Pancreas (tissue), 10 donors: ENCODE measurements at regions not wholly inside any gene's neighbourhood (a gene's known extent, or its start where the extent isn't known, plus 50 kb on each side); places are given as distances from the start of the nearest gene placed in this dataset.

ENCODE experiments used
- ATAC-seq, 4 donors: fragments of 200-7000 bp; cut with Tn5 transposase; one replicate each; pipeline versions ENCODE4 v1.8.0 to v1.9.1; 2020; ENCODE audit warnings: mild to moderate bottlenecking in 4 of 4, moderate library complexity in 4 of 4
- DNase-seq, 6 donors: peaks; one replicate each; pipeline ENCODE4 v3.0.0-alpha.2; 2020
- FAIRE-seq: peaks from 2 replicates; lab custom pipeline; 2012; peaks lifted over from hg19 to GRCh38; lab: Jason Lieb, UNC
- H3K27ac ChIP-seq, 4 donors: fragments of 200-600 bp; sonication (generic); 1 replicate in 3 of 4; 2 replicates in 1 of 4; pipeline versions ENCODE4 v1.5.0 to v1.8.0; 2020
- H3K27me3 ChIP-seq, 4 donors: fragments of 200-600 bp; one replicate each; pipeline ENCODE4 v1.8.0; 2021
- H3K36me3 ChIP-seq, 3 donors: fragments of 200-600 bp; sonication (generic) in 1 of 3; one replicate each; pipeline versions ENCODE4 v1.5.0 to v1.8.0; 2020 to 2021
- H3K4me1 ChIP-seq, 3 donors: fragments of 200-600 bp; one replicate each; pipeline ENCODE4 v1.8.0; 2021
- H3K4me3 ChIP-seq, 4 donors: fragments of 200-600 bp; sonication (generic) in 2 of 4; one replicate each; pipeline versions ENCODE4 v1.5.0 to v1.8.0; 2020 to 2021
- H3K9me3 ChIP-seq, 4 donors: fragments of 200-600 bp; one replicate each; pipeline ENCODE4 v1.8.0; 2021
- CTCF ChIP-seq, 4 donors: fragments of 200-600 bp; sonication (generic) in 3 of 4; IDR thresholded peaks; one replicate each; pipeline versions ENCODE4 v1.5.0 to v1.8.0; 2021; ENCODE audit warnings: antibody characterized with exemption in 4 of 4
- WGBS, 2 donors: extraction: QIAGEN DNeasy Blood & Tissue Kit; methylation state at CpG; one replicate each; pipeline ENCODE4 v1.1.7; 2013; 5-methylcytosine and 5-hydroxymethylcytosine counted together
- intact Hi-C, 3 donors: fragments of 100-400 bp; cut with DNase I; formaldehyde crosslinking; loops; one replicate each; pipeline versions ENCODE4 v1.11.1 to v1.14.2; 2022
- donor health status: healthy with polysubstance abuse.
- donor health status: DM: no; HTN: no; CAD: no; lungs with moderate emphysema.
- donor health status: DM: no; HTN: no; CAD: no.
- donor health status: control.
- donor health status: control.
- donor health status: Bipolar disorder and iron deficiency.
- donor health status: DM: yes; HTN: yes; CAD: no.
- donor health status: DM: no; HTN: no; CAD: no.
- donor health status: DM: no; HTN: no; CAD: no.
- donor health status: DM: yes; HTN: yes; CAD: no.

GRCh38 chr14:59009967-59010366, 178.5 kb upstream of the DAAM1 start:
- intact Hi-C loops = no loop called here

DNA sequence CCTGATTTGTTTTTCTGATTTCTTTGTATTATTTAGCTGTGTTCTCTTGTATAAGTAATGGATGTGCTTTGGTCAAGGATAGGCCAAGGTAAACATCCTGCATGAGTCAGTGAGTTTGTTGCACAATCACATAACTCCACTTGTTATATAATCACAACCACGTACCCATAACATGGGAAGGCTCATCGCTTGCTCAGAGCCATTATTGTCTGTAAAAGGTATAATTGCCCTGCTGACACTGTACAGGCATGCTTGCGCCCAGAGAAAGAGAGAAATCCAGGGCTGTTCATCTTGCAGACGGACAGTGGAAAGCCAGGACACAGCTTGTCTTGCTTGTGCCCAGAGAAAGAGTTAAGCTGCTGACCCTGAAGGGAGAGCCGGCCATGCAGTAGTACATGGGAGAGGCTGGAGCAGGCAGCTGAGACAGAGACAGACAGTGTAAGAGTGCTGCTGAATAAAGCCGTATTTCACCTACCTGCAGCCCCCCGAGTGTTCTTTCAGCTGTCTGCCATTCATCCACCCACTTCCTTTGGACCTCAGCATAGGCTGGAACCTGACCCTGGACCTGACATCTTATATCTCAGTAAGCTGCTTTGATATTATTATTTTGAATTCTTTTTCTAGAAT, 174.7 kb upstream of the DAAM1 start:
- H3K36me3 ChIP-seq = no peaks in the 10 kb centered on the region
- DNase-seq (no peak), FAIRE-seq (no peak), ATAC-seq (no peak)
- WGBS, 2 donors = 78 to 79% methylated on average over 7 of the region's 7 CpGs
- TF ChIP-seq CTCF (IDR thresholded peaks at IDR 0.05) = no peak
- no peaks in the 10 kb centered on the region for H3K4me1 ChIP-seq
- H3K9me3 ChIP-seq = no peaks in the 10 kb centered on the region
- intact Hi-C loops = no loop called here
- no peaks in the 10 kb centered on the region for H3K27me3 ChIP-seq
- H3K4me3 ChIP-seq = no peak overlapping the region
- H3K27ac ChIP-seq = no peak overlapping the region

More at GRCh38 chr14:59009967-59010366, 178.5 kb upstream of the DAAM1 start:
- Histone ChIP-seq H3K9me3 (no peaks in the 10 kb centered on the region), H3K4me1 (no peaks in the 10 kb centered on the region), H3K27me3 (no peaks in the 10 kb centered on the region), H3K4me3 (no peak overlapping the region), H3K36me3 (no peaks in the 10 kb centered on the region), H3K27ac (no peak overlapping the region)
- FAIRE-seq = no peak
- TF ChIP-seq CTCF (IDR thresholded peaks at IDR 0.05) = no peak
- no peak for ATAC-seq
- DNase-seq = no peak

DNA sequence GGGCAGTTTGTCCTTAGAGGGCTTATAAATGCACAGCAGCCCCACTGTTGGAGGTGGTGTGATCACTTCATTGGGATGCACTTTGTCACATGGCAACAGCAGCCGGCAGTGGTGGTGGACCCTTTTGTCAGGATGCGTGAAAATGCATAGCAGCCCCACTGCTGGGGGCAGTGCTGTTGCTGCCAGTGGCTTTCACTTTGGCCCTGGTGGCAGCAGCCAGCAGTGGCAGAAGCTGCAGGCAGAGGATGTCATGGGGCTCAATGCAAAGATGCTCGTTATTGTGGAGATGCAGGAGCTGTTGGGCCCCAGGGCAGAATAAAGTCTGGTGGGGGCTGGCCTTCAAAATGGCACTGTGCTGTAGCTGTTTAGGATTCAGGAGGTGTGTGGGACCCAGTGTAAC, 173.0 kb upstream of the DAAM1 start:
- intact Hi-C loops = no loop called here
- no peak for ATAC-seq
- TF ChIP-seq CTCF (IDR thresholded peaks at IDR 0.05) = no peak
- no peaks in the 10 kb centered on the region for H3K9me3 ChIP-seq
- no peaks in the 10 kb centered on the region for H3K36me3 ChIP-seq
- no peak overlapping the region for H3K27ac ChIP-seq
- 76 to 77% methylated on average over 3 of the region's 3 CpGs for WGBS, 2 donors
- no peaks in the 10 kb centered on the region for H3K4me1 ChIP-seq
- no peak for DNase-seq
- H3K4me3 ChIP-seq = no peak overlapping the region
- no peak for FAIRE-seq
- H3K27me3 ChIP-seq = no peaks in the 10 kb centered on the region

GRCh38 chr14:59017285-59017965, 171.0 kb upstream of the DAAM1 start:
- Histone ChIP-seq H3K36me3 (no peaks in the 10 kb centered on the region), H3K9me3 (no peaks in the 10 kb centered on the region), H3K27me3 (no peaks in the 10 kb centered on the region), H3K27ac (no peak overlapping the region), H3K4me3 (no peak overlapping the region), H3K4me1 (no peaks in the 10 kb centered on the region)
- ATAC-seq (no peak), FAIRE-seq (no peak), DNase-seq (no peak)
- intact Hi-C loops = no loop called here
- WGBS, 2 donors = 49 to 60% methylated on average over 5 of the region's 5 CpGs
- TF ChIP-seq CTCF (IDR thresholded peaks at IDR 0.05) = no peak

DNA sequence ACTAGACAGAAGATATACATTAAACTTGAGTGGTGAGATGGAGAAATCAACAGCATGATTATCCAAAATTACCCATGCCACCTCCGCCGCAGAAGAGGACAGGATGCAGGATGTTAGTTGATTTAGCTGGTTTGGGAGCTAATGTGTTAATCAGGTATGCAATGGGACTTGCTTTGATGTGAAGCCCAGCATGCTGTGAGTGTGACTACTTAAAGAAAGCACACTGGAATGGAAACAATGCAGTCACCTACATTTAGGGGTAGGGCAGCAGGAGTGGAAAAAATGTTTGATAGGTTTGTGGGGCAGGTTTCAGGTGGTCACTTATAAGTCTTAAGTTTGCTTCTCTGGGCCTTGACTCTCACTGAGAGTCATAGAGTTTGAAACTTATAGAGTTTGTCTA, 170.0 kb upstream of the DAAM1 start:
- Histone ChIP-seq H3K27ac (no peak overlapping the region), H3K36me3 (no peaks in the 10 kb centered on the region), H3K27me3 (no peaks in the 10 kb centered on the region), H3K4me3 (no peak overlapping the region), H3K9me3 (no peaks in the 10 kb centered on the region), H3K4me1 (no peaks in the 10 kb centered on the region)
- intact Hi-C loops = no loop called here
- no peak for TF ChIP-seq CTCF (IDR thresholded peaks at IDR 0.05)
- WGBS, 2 donors = 43 to 68% methylated on average over 2 of the region's 2 CpGs
- DNase-seq = no peak
- no peak for ATAC-seq
- no peak for FAIRE-seq
